SK-N-SH (cell line): ENCODE measurements at regions not wholly inside any gene's neighbourhood (a gene's known extent, or its start where the extent isn't known, plus 50 kb on each side); places are given as distances from the start of the nearest gene placed in this dataset.

Experiments
- CTCF ChIA-PET: fragments of 300-600, 350-600 bp; formaldehyde crosslinking; extraction: SDS; loops from one replicate; lab custom pipeline; 2021; lab: Yijun Ruan, JAX
- POLR2A ChIA-PET: fragments of 350-600 bp; sonication (Branson Sonifier 250); formaldehyde crosslinking; extraction: SDS; loops from one replicate; lab custom pipeline; 2020; ENCODE audit warnings: antibody characterized with exemption, inconsistent platforms; lab: Yijun Ruan, JAX
- DNase-seq: peaks from one replicate; pipeline ENCODE4 v3.0.0; 2012
- H2AFZ ChIP-seq: fragments of 200-600 bp; sonication (generic); 2 replicates; pipeline ENCODE4 v1.8.1; 2016; ENCODE audit warnings: antibody characterized with exemption, mild to moderate bottlenecking, low read depth
- H3F3A ChIP-seq: fragments of 200-600 bp; sonication (generic); replicated peaks from 2 replicates; pipeline ENCODE3; 2016; ENCODE audit warnings: antibody characterized with exemption, mild to moderate bottlenecking; ENCODE audit not compliant: insufficient read depth
- H3K27ac ChIP-seq, 2 experiments: fragments of 200-500 bp in 1 of 2; fragments of 200-600 bp in 1 of 2; sonication (Bioruptor generic) in 1 of 2; sonication (generic), shearing (Covaris generic) in 1 of 2; 2 replicates each; pipeline versions ENCODE4 v1.5.1 to v1.6.1; 2014 to 2016; ENCODE audit warnings: low read depth in 2 of 2, inconsistent platforms in 1 of 2, low read length in 1 of 2, mild to moderate bottlenecking in 1 of 2, mixed read lengths in 1 of 2
- H3K27me3 ChIP-seq: fragments of 200-600 bp; sonication (generic), shearing (Covaris generic); 2 replicates; pipeline ENCODE4 v1.6.1; 2016; ENCODE audit warnings: mixed run types; ENCODE audit not compliant: insufficient read depth
- H3K36me3 ChIP-seq, 2 experiments: fragments of 200-500 bp in 1 of 2; fragments of 200-600 bp in 1 of 2; sonication (Bioruptor generic) in 1 of 2; sonication (generic) in 1 of 2; replicated peaks in 1 of 2; 2 replicates each; pipeline versions ENCODE3 to v1.5.1; 2014 to 2016; ENCODE audit warnings: low read length in 1 of 2, mild to moderate bottlenecking in 1 of 2; ENCODE audit not compliant: insufficient read depth in 2 of 2, control insufficient read depth in 1 of 2
- H3K4me1 ChIP-seq, 2 experiments: fragments of 200-500 bp in 1 of 2; fragments of 200-600 bp in 1 of 2; sonication (Bioruptor generic) in 1 of 2; sonication (generic), shearing (Covaris generic) in 1 of 2; 2 replicates each; pipeline versions ENCODE4 v1.5.1 to v1.6.1; 2014 to 2016; ENCODE audit warnings: low read depth in 1 of 2, low read length in 1 of 2, mixed run types in 1 of 2; ENCODE audit not compliant: insufficient read depth in 2 of 2, control insufficient read depth in 1 of 2
- H3K4me2 ChIP-seq: fragments of 200-600 bp; sonication (generic), shearing (Covaris generic); 2 replicates; pipeline ENCODE4 v1.6.1; 2017; ENCODE audit warnings: mixed run types
- H3K4me3 ChIP-seq, 2 experiments: fragments of 200-500 bp in 1 of 2; fragments of 200-600 bp in 1 of 2; sonication (Bioruptor generic) in 1 of 2; sonication (generic), shearing (Covaris generic) in 1 of 2; 2 replicates each; pipeline versions ENCODE4 v1.5.1 to v1.8.1; 2014 to 2016; ENCODE audit warnings: low read depth in 2 of 2, inconsistent platforms in 1 of 2, low read length in 1 of 2, mild to moderate bottlenecking in 1 of 2, mixed read lengths in 1 of 2, moderate library complexity in 1 of 2
- H3K79me2 ChIP-seq: fragments of 200-600 bp; sonication (generic); 2 replicates; pipeline ENCODE4 v1.8.1; 2017; ENCODE audit warnings: mild to moderate bottlenecking; ENCODE audit not compliant: insufficient read depth
- H3K9ac ChIP-seq: fragments of 200-600 bp; sonication (generic); 2 replicates; pipeline ENCODE4 v1.6.1; 2017; ENCODE audit warnings: mixed run types
- H3K9me2 ChIP-seq: fragments of 200-600 bp; sonication (generic); 2 replicates; pipeline ENCODE4 v1.6.1; 2017; ENCODE audit warnings: mixed run types
- H3K9me3 ChIP-seq: fragments of 200-600 bp; sonication (generic); 2 replicates; pipeline ENCODE4 v1.6.1; 2017; ENCODE audit warnings: mixed run types, mild to moderate bottlenecking, moderate library complexity
- H4K20me1 ChIP-seq: fragments of 200-600 bp; sonication (generic); 2 replicates; pipeline ENCODE4 v1.6.1; 2017; ENCODE audit warnings: mild to moderate bottlenecking, mixed run types; ENCODE audit not compliant: insufficient read depth
- CHD2 ChIP-seq: fragments of 150-350 bp; IDR thresholded peaks from 2 replicates; pipeline ENCODE4 v1.6.1; 2018; ENCODE audit warnings: low read length; ENCODE audit not compliant: partially characterized antibody
- ELF1 ChIP-seq: IDR thresholded peaks from 2 replicates; pipeline ENCODE4 v1.4.0; 2012
- EP300 ChIP-seq, 2 experiments: IDR thresholded peaks; 2 replicates each; pipeline versions ENCODE4 v1.4.0 to v1.6.1; 2012; ENCODE audit warnings: borderline replicate concordance in 1 of 2, low read depth in 1 of 2, low read length in 1 of 2
- EZH2phosphoT487 ChIP-seq: fragments of 200-600 bp; sonication (generic); IDR thresholded peaks from 2 replicates; pipeline ENCODE4 v1.6.1; 2017; ENCODE audit warnings: low read depth, mixed run types, mild to moderate bottlenecking, antibody characterized with exemption, moderate library complexity, borderline replicate concordance
- FOSL2 ChIP-seq: IDR thresholded peaks from 2 replicates; pipeline ENCODE4 v1.4.0; 2012; ENCODE audit warnings: low read depth, mild to moderate bottlenecking, moderate library complexity, borderline replicate concordance
- JUND ChIP-seq: IDR thresholded peaks from 2 replicates; pipeline ENCODE4 v1.4.0; 2012
- MXI1 ChIP-seq: IDR thresholded peaks from 2 replicates; pipeline ENCODE4 v1.6.1; 2012; ENCODE audit warnings: mild to moderate bottlenecking, low read depth, low read length, improper control_type of control experiment
- NFIC ChIP-seq: IDR thresholded peaks from 2 replicates; pipeline ENCODE4 v1.4.0; 2012; ENCODE audit warnings: borderline replicate concordance
- NRF1 ChIP-seq: IDR thresholded peaks from 2 replicates; pipeline ENCODE4 v1.6.1; 2012; ENCODE audit warnings: low read depth, mild to moderate bottlenecking, low read length
- RFX5 ChIP-seq: IDR thresholded peaks from 2 replicates; pipeline ENCODE4 v1.6.1; 2012; ENCODE audit warnings: mild to moderate bottlenecking, improper control_type of control experiment, low read length
- SMC3 ChIP-seq: IDR thresholded peaks from 2 replicates; pipeline ENCODE4 v1.6.1; 2012; ENCODE audit warnings: low read depth, low read length, improper control_type of control experiment
- TAF1 ChIP-seq: IDR thresholded peaks from 2 replicates; pipeline ENCODE4 v1.6.1; 2012; ENCODE audit warnings: low read depth, mild to moderate bottlenecking, low read length, moderate library complexity, borderline replicate concordance
- TEAD4 ChIP-seq: IDR thresholded peaks from 2 replicates; pipeline ENCODE4 v1.4.0; 2012; ENCODE audit warnings: mild to moderate bottlenecking, borderline replicate concordance; ENCODE audit not compliant: insufficient read depth
- YY1 ChIP-seq: IDR thresholded peaks from 2 replicates; pipeline ENCODE4 v1.4.0; 2012; ENCODE audit warnings: low read depth, mild to moderate bottlenecking
- WGBS: methylation state at CpG from one replicate; pipeline ENCODE4 v1.1.6; 2017; ENCODE audit warnings: low lambda C conversion rate; 5-methylcytosine and 5-hydroxymethylcytosine counted together
- TF ChIP-seq, protein P1 (sequence below): IDR thresholded peaks from 2 replicates; pipeline ENCODE4 v1.6.1; 2012; ENCODE audit warnings: mild to moderate bottlenecking, low read depth, low read length, moderate library complexity

DNA sequence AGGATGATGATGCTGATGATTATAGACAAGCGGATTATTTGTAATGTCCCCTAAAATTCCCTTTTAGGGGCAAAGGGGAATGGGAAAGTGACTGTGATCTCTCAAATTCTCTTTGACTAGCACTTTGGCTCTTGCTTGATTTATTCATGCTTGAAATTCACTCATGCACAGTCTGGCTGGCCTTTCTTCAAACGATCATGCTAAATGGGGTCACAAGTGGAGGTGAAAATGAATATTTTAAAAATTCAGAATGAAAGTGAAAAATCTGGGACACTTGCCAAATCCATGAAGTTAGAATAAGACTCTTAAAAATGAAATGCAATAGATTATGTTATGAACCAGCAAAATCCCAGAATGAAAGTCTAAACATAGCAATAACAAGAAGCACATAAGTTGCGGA lies 173.4 kb upstream of the RAI2 start:
- Histone ChIP-seq H4K20me1 (no peaks in the 10 kb centered on the region), H3K9me2 (no peaks in the 10 kb centered on the region)

DNA sequence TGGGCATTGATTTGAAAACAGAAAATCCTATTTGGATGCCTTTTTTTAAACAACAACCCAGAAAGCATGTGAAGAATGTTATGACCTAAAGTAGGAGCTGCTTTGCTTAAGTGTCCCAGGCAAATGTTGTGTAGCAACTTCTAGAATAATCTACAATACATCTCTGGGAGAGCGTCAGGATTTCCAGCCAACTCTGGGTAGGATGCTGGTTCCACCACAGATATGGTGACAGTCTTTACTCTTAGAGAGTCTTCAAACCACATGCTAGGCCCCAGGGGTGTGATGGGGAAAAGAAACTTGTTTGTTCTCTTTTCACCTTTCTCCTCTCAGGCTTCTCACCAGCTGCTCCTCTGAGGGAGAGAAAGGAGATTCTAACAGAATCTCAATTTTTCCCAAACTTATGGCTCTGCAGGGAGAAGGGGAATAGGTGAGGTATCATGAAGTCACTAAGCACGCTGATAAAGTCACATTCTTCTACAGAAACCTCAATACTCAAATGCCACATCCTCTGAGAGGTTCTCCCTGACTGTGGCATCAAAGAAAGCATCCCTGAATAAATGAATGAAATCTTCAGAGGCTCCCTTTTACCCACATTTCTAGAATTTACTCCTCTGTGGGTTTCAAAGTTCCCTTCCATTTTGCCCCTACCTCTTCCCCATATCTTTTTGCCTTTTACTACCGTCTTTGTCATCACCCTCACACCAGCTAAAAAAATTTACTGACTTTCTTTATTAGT lies 171.6 kb upstream of the RAI2 start:
- no peak for DNase-seq
- 14% methylated on average over 3 of the region's 3 CpGs for WGBS

More for the DNA sequence above, 173.4 kb upstream of the RAI2 start:
- Histone ChIP-seq H3K9ac (no peak overlapping the region), H3K27ac (no peak overlapping the region)
- no peak for TF ChIP-seq YY1
- TF ChIP-seq CHD2, result no peak
- TF ChIP-seq RFX5, result no peak
- TF ChIP-seq TAF1, result no peak
- no peak for TF ChIP-seq SMC3
- TF ChIP-seq, all 33 proteins: peak for 0
- DNase-seq, result no peak
- POLR2A ChIA-PET, result no interaction called here
- no peaks in the 10 kb centered on the region for H3K79me2 ChIP-seq
- no peak overlapping the region for H2AFZ ChIP-seq
- H3K27me3 ChIP-seq, result no peaks in the 10 kb centered on the region
- H3K36me3 ChIP-seq, result no peaks in the 10 kb centered on the region
- WGBS, result 26% methylated on average over 3 of the region's 3 CpGs
- H3K4me2 ChIP-seq, result no peak overlapping the region
- H3K4me3 ChIP-seq, result no peak overlapping the region
- CTCF ChIA-PET, result no interaction called here
- H3K4me1 ChIP-seq, result no peaks in the 10 kb centered on the region
- no peaks in the 10 kb centered on the region for H3F3A ChIP-seq
- no peaks in the 10 kb centered on the region for H3K9me3 ChIP-seq

More for the DNA sequence above, 171.6 kb upstream of the RAI2 start:
- H3K9ac ChIP-seq, result no peak overlapping the region
- H3K27me3 ChIP-seq, result no peaks in the 10 kb centered on the region
- ChIA-PET CTCF (no interaction called here), POLR2A (no interaction called here)
- H3K79me2 ChIP-seq, result no peaks in the 10 kb centered on the region
- H4K20me1 ChIP-seq, result no peaks in the 10 kb centered on the region
- no peak overlapping the region for H2AFZ ChIP-seq
- no peaks in the 10 kb centered on the region for H3K36me3 ChIP-seq
- TF ChIP-seq SMC3 (no peak), YY1 (no peak), FOSL2 (no peak), EZH2phosphoT487 (no peak), EP300 (IDR thresholded peaks at IDR 0.05; ENCODE audit: borderline replicate concordance in 1 of 2, low read depth in 1 of 2, low read length in 1 of 2) (no peak), ELF1 (no peak), JUND (no peak), NFIC (no peak), TEAD4 (no peak), RFX5 (no peak), NRF1 (no peak), MXI1 (no peak)
- TF ChIP-seq, protein P1, sequence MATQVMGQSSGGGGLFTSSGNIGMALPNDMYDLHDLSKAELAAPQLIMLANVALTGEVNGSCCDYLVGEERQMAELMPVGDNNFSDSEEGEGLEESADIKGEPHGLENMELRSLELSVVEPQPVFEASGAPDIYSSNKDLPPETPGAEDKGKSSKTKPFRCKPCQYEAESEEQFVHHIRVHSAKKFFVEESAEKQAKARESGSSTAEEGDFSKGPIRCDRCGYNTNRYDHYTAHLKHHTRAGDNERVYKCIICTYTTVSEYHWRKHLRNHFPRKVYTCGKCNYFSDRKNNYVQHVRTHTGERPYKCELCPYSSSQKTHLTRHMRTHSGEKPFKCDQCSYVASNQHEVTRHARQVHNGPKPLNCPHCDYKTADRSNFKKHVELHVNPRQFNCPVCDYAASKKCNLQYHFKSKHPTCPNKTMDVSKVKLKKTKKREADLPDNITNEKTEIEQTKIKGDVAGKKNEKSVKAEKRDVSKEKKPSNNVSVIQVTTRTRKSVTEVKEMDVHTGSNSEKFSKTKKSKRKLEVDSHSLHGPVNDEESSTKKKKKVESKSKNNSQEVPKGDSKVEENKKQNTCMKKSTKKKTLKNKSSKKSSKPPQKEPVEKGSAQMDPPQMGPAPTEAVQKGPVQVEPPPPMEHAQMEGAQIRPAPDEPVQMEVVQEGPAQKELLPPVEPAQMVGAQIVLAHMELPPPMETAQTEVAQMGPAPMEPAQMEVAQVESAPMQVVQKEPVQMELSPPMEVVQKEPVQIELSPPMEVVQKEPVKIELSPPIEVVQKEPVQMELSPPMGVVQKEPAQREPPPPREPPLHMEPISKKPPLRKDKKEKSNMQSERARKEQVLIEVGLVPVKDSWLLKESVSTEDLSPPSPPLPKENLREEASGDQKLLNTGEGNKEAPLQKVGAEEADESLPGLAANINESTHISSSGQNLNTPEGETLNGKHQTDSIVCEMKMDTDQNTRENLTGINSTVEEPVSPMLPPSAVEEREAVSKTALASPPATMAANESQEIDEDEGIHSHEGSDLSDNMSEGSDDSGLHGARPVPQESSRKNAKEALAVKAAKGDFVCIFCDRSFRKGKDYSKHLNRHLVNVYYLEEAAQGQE, result no peak
- no peaks in the 10 kb centered on the region for H3F3A ChIP-seq
- H3K9me2 ChIP-seq, result no peaks in the 10 kb centered on the region
- H3K4me3 ChIP-seq, result no peak overlapping the region
- H3K27ac ChIP-seq, result no peak overlapping the region
- H3K4me1 ChIP-seq, result no peaks in the 10 kb centered on the region
- H3K9me3 ChIP-seq, result no peaks in the 10 kb centered on the region
- no peak overlapping the region for H3K4me2 ChIP-seq
